Astrocyte (in vitro differentiated cells and primary cell): ENCODE measurements at regions not wholly inside any gene's neighbourhood (a gene's known extent, or its start where the extent isn't known, plus 50 kb on each side); places are given as distances from the start of the nearest gene placed in this dataset.
A peak's percentile ranks its signal among the peaks of the same experiment; 100 is the strongest.

Experiments used
- CTCF ChIP-seq: IDR thresholded peaks from 2 replicates; pipeline ENCODE4 v1.5.1; 2011; ENCODE audit warnings: low read depth, mild to moderate bottlenecking, inconsistent platforms, low read length, moderate library complexity; ENCODE audit not compliant: insufficient read depth
- EZH2 ChIP-seq: IDR thresholded peaks from 2 replicates; pipeline ENCODE4 v1.6.1; 2012; ENCODE audit warnings: mild to moderate bottlenecking, low read length, inconsistent platforms; ENCODE audit not compliant: insufficient read depth

DNA sequence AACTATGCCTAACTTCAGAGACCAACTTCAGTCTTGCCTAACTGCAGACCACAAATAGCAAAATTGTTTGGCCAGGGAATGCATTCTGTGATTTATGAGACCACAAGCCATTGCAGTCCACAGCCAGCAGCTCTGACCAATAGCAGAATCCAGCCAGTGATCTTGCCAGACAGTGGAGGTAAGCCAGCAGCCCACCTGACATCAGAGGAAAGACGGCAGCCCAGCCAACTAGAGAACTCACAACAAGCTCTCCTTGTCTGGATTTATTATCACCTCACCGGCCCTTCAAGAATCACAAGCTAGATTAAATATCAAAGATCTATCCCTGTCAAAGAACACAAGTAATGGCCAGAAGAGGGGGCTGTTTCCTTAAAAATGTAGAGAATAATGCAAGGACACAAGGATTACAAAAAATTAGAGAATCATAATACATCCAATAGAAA is 66.5 kb upstream of the SLC35F1 start:
- peak; percentile 56 for TF ChIP-seq CTCF
- TF ChIP-seq EZH2 = no peak
